ENCODE measurements at regions not wholly inside any gene's neighbourhood (a gene's known extent, or its start where the extent isn't known, plus 50 kb on each side); places are given as distances from the start of the nearest gene placed in this dataset.

GRCh38 chr5:88594441-88594840, 288.5 kb downstream of the MEF2C start:
- ATAC-seq = no peak
- TF ChIP-seq ZFP3 (CRISPR knock-in tag; IDR thresholded peaks at IDR 0.05) (no peak), ARNTL (CRISPR knock-in tag; IDR thresholded peaks at IDR 0.05; ENCODE audit: borderline replicate concordance, low read depth) (no peak), TSHZ2 (CRISPR knock-in tag; IDR thresholded peaks at IDR 0.05) (no peak), ISL1 (CRISPR knock-in tag; IDR thresholded peaks at IDR 0.05) (no peak), PATZ1 (CRISPR knock-in tag; IDR thresholded peaks at IDR 0.05; ENCODE audit: borderline replicate concordance) (no peak), OSR1 (CRISPR knock-in tag; IDR thresholded peaks at IDR 0.05) (no peak), CSDC2 (CRISPR knock-in tag; IDR thresholded peaks at IDR 0.05) (no peak), TOX (CRISPR knock-in tag; IDR thresholded peaks at IDR 0.05; ENCODE audit: borderline replicate concordance) (no peak), GLIS3 (CRISPR knock-in tag; IDR thresholded peaks at IDR 0.05) (no peak), ZFP30 (CRISPR knock-in tag; IDR thresholded peaks at IDR 0.05) (no peak), CREB5 (CRISPR knock-in tag; IDR thresholded peaks at IDR 0.05; ENCODE audit: low read depth) (no peak), POU6F1 (CRISPR knock-in tag; IDR thresholded peaks at IDR 0.05; ENCODE audit: borderline replicate concordance, low read depth) (no peak), CSRNP3 (CRISPR knock-in tag; IDR thresholded peaks at IDR 0.05) (no peak)

- no peak for ATAC-seq
- TF ChIP-seq ZFP30 (CRISPR knock-in tag; IDR thresholded peaks at IDR 0.05) (no peak), GLIS3 (CRISPR knock-in tag; IDR thresholded peaks at IDR 0.05) (no peak), ZNF565 (CRISPR knock-in tag; conservative IDR thresholded peaks at IDR 0.05; ENCODE audit: low read depth) (no peak), ZFP3 (CRISPR knock-in tag; IDR thresholded peaks at IDR 0.05) (no peak), POU6F1 (CRISPR knock-in tag; IDR thresholded peaks at IDR 0.05; ENCODE audit: borderline replicate concordance, low read depth) (no peak), BACH2 (CRISPR knock-in tag; IDR thresholded peaks at IDR 0.05; ENCODE audit: borderline replicate concordance) (no peak), ARNTL (CRISPR knock-in tag; IDR thresholded peaks at IDR 0.05; ENCODE audit: borderline replicate concordance, low read depth) (no peak), RARB (CRISPR knock-in tag; IDR thresholded peaks at IDR 0.05) (no peak), TCF4 (CRISPR knock-in tag; IDR thresholded peaks at IDR 0.05; ENCODE audit: borderline replicate concordance) (no peak), ZNF70 (CRISPR knock-in tag; IDR thresholded peaks at IDR 0.05) (no peak), TSHZ2 (CRISPR knock-in tag; IDR thresholded peaks at IDR 0.05) (no peak), PATZ1 (CRISPR knock-in tag; IDR thresholded peaks at IDR 0.05; ENCODE audit: borderline replicate concordance) (no peak), CSRNP3 (CRISPR knock-in tag; IDR thresholded peaks at IDR 0.05) (no peak), PPARA (CRISPR knock-in tag; IDR thresholded peaks at IDR 0.05; ENCODE audit: borderline replicate concordance) (no peak), OSR1 (CRISPR knock-in tag; IDR thresholded peaks at IDR 0.05) (no peak)
Measured at GRCh38 chr5:88588609-88589008, 294.4 kb downstream of the MEF2C start.
